Sigmoid colon (tissue), 6 donors: ENCODE measurements at regions not wholly inside any gene's neighbourhood (a gene's known extent, or its start where the extent isn't known, plus 50 kb on each side); places are given as distances from the start of the nearest gene placed in this dataset.
"Not testable (repeated sequence)": the region's sequence is repeated elsewhere in the genome, so short reads cannot be mapped to it uniquely, and the experiment has no call there.

Experiments
- DNase-seq: peaks from one replicate; pipeline ENCODE4 v3.0.0-alpha.2; 2019
- H3K27ac ChIP-seq, 4 donors: fragments of 200-600 bp; sonication (generic); one replicate each; pipeline ENCODE4 v1.5.1; 2016 to 2019; ENCODE audit warnings: mild to moderate bottlenecking in 1 of 4
- H3K27me3 ChIP-seq, 3 donors: fragments of 200-600 bp; sonication (generic); one replicate each; pipeline ENCODE4 v1.5.1; 2019; ENCODE audit warnings: mild to moderate bottlenecking in 1 of 3
- H3K36me3 ChIP-seq, 4 donors: fragments of 200-600 bp; sonication (generic); one replicate each; pipeline ENCODE4 v1.5.1; 2016 to 2019
- H3K4me1 ChIP-seq, 4 donors: fragments of 200-600 bp; sonication (generic); one replicate each; pipeline ENCODE4 v1.5.1; 2017 to 2019
- H3K4me3 ChIP-seq, 4 donors: fragments of 200-600 bp; sonication (generic); one replicate each; pipeline ENCODE4 v1.5.1; 2017 to 2019; ENCODE audit warnings: mild to moderate bottlenecking in 2 of 4, moderate library complexity in 1 of 4
- H3K9me3 ChIP-seq, 4 donors: fragments of 200-600 bp in 3 of 4; sonication (generic) in 3 of 4; one replicate each; pipeline versions ENCODE4 v1.5.1 to v1.6.1; 2013 to 2019
- EP300 ChIP-seq, 4 donors: sonication (generic); formaldehyde crosslinking; IDR thresholded peaks; one replicate each; pipeline ENCODE4 v1.6.1; 2017; ENCODE audit warnings: antibody characterized with exemption in 4 of 4
- POLR2A ChIP-seq, 2 donors: fragments of 450-650 bp; IDR thresholded peaks; one replicate each; pipeline ENCODE4 v1.6.1; 2016; ENCODE audit warnings: antibody characterized with exemption in 2 of 2, mild to moderate bottlenecking in 2 of 2, moderate library complexity in 2 of 2
- POLR2AphosphoS5 ChIP-seq, 4 donors: sonication (generic); formaldehyde crosslinking; IDR thresholded peaks; one replicate each; pipeline ENCODE4 v1.6.1; 2017; ENCODE audit warnings: antibody characterized with exemption in 4 of 4
- WGBS, 2 donors: extraction: QIAGEN DNeasy Blood & Tissue Kit; methylation state at CpG; one replicate each; pipeline ENCODE4 v1.1.7; 2013; 5-methylcytosine and 5-hydroxymethylcytosine counted together
- intact Hi-C: fragments of 100-400 bp; cut with DNase I; formaldehyde crosslinking; loops from one replicate; pipeline ENCODE4 v1.15.1; 2023
- TF ChIP-seq, protein P1 (sequence below), 4 experiments: fragments of 450-650 bp in 3 of 4; fragments of 200-600 bp in 1 of 4; IDR thresholded peaks; one replicate each; pipeline ENCODE4 v1.5.1; 2016 to 2019; ENCODE audit warnings: antibody characterized with exemption in 4 of 4, mild to moderate bottlenecking in 3 of 4, moderate library complexity in 2 of 4
- donor health status: healthy with polysubstance abuse.
- donor health status: healthy.

DNA sequence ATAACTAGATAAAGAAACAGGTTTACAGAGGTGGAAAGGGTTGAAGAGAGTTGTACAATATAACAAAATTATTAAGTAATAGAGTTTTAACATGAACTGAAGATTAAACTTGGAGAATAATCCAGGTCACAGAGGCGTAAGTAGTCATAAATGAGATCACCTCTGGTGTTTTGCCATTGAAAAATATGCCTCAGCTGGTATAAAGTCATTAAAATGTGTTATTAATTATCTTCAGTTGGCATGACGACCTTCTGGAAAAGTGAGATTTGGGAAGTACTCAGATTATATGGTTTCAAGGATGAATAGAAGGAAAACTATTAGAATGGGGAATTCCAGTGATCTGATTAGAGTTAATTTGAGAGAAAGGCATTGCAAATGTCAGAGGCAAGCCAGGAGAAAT is 237.5 kb upstream of the ANXA10 start:
- TF ChIP-seq EP300 (IDR thresholded peaks at IDR 0.05) (no peak), POLR2AphosphoS5 (IDR thresholded peaks at IDR 0.05) (no peak)
- Histone ChIP-seq H3K27ac (no peak overlapping the region), H3K4me3 (no peak overlapping the region), H3K4me1 (no peaks in the 10 kb centered on the region), H3K9me3 (no peaks in the 10 kb centered on the region), H3K27me3 (no peaks in the 10 kb centered on the region), H3K36me3 (no peaks in the 10 kb centered on the region)
- no peak for DNase-seq
- intact Hi-C loops, result no loop called here
- 48 to 70% methylated on average over 2 of the region's 2 CpGs for WGBS, 2 donors

DNA sequence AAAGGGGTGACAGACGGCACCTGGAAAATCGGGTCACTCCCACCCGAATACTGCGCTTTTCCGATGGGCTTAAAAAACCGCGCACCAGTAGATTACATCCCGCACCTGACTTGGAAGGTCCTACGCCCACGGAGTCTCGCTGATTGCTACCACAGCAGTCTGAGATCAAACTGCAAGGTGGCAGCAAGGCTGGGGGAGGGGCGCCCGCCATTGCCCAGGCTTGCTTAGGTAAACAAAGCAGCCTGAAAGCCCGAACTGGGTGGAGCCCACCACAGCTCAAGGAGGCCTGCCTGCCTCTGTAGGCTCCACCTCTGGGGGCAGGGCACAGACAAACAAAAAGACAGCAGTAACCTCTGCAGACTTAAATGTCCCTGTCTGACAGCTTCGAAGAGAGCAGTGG is 234.2 kb upstream of the ANXA10 start:
- H3K36me3 ChIP-seq, H3K4me3 ChIP-seq, H3K27me3 ChIP-seq, H3K27ac ChIP-seq, intact Hi-C loops, DNase-seq, H3K9me3 ChIP-seq, H3K4me1 ChIP-seq: not testable (repeated sequence)
- WGBS, 2 donors, result 78 to 86% methylated on average over 15 of the region's 15 CpGs

DNA sequence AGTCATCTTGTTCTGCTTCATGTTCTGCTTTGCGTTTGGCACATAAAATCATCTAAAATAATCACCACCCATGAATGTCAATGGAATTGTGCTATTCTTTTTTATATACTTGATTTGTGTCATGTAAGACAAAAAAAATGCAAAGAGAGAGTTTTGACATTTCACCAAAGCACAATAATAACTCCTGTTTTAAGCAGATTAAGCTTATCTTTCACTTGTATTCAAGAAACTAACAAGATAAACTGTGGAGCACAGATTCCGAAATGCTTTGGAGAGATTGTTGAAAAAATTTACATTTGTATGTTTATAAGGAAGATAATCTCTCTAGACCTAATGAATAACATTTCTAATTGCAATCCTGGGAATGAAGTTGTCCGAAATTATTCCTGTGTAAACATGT is 225.1 kb upstream of the ANXA10 start:
- H3K27me3 ChIP-seq, result no peaks in the 10 kb centered on the region
- no peaks in the 10 kb centered on the region for H3K9me3 ChIP-seq
- H3K4me3 ChIP-seq, result no peak overlapping the region
- H3K27ac ChIP-seq, result no peak overlapping the region
- no peaks in the 10 kb centered on the region for H3K4me1 ChIP-seq
- 45 to 75% methylated on average over 3 of the region's 3 CpGs for WGBS, 2 donors
- intact Hi-C loops, result no loop called here
- H3K36me3 ChIP-seq, result no peaks in the 10 kb centered on the region
- TF ChIP-seq POLR2A (IDR thresholded peaks at IDR 0.05), result no peak
- TF ChIP-seq, protein P1, sequence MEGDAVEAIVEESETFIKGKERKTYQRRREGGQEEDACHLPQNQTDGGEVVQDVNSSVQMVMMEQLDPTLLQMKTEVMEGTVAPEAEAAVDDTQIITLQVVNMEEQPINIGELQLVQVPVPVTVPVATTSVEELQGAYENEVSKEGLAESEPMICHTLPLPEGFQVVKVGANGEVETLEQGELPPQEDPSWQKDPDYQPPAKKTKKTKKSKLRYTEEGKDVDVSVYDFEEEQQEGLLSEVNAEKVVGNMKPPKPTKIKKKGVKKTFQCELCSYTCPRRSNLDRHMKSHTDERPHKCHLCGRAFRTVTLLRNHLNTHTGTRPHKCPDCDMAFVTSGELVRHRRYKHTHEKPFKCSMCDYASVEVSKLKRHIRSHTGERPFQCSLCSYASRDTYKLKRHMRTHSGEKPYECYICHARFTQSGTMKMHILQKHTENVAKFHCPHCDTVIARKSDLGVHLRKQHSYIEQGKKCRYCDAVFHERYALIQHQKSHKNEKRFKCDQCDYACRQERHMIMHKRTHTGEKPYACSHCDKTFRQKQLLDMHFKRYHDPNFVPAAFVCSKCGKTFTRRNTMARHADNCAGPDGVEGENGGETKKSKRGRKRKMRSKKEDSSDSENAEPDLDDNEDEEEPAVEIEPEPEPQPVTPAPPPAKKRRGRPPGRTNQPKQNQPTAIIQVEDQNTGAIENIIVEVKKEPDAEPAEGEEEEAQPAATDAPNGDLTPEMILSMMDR (IDR thresholded peaks at IDR 0.05), result no peak
- no peak for TF ChIP-seq EP300 (IDR thresholded peaks at IDR 0.05)
- no peak for TF ChIP-seq POLR2AphosphoS5 (IDR thresholded peaks at IDR 0.05)
- DNase-seq, result no peak

DNA sequence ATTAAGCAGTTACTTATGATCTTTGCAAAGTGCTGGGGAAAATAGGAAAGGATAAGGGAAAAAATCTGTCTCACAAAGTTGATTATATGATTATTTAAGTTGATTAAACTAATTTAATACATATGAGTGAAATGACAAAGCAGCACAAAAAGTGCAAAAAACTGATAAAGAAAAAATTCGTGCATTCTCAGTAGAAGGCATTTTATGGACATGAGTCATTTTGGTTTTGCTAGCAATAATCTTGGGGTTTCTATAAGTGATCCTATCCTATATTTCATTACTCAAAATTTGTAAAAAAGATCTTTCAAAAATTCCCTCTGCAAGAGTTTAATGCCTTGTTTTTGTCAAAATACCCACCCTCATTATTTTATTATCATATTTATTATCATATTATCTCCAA is 224.2 kb upstream of the ANXA10 start:
- Histone ChIP-seq H3K27ac (no peak overlapping the region), H3K36me3 (no peaks in the 10 kb centered on the region), H3K27me3 (no peaks in the 10 kb centered on the region), H3K4me1 (no peaks in the 10 kb centered on the region), H3K4me3 (no peak overlapping the region), H3K9me3 (no peaks in the 10 kb centered on the region)
- 25 to 69% methylated on average over 1 of the region's 1 CpG for WGBS, 2 donors
- no peak for DNase-seq
- intact Hi-C loops, result no loop called here
- TF ChIP-seq POLR2AphosphoS5 (IDR thresholded peaks at IDR 0.05), result no peak
- TF ChIP-seq, protein P1 (IDR thresholded peaks at IDR 0.05), result no peak
- no peak for TF ChIP-seq EP300 (IDR thresholded peaks at IDR 0.05)
- no peak for TF ChIP-seq POLR2A (IDR thresholded peaks at IDR 0.05)

DNA sequence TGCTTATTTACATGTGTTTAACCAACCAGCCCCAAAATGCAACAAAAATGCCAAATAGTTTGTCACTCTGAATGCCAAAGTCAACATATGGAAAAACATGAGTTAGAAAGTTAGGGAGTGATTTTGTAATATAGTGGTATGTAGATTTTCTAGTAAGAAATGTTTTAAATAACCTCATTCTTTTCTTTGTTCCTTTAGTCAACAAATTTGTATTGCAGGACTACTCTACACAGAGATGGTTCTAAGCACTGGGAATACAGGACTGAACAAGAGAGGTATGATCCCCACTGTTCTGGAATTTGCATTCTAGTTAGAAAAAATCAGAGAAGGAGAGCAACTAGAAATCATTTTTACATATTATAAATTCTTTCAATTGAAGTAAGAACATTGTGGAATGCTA is 218.8 kb upstream of the ANXA10 start:
- no peak for TF ChIP-seq POLR2AphosphoS5 (IDR thresholded peaks at IDR 0.05)
- TF ChIP-seq, protein P1 (IDR thresholded peaks at IDR 0.05), result no peak
- no peak for TF ChIP-seq EP300 (IDR thresholded peaks at IDR 0.05)
- no peak for TF ChIP-seq POLR2A (IDR thresholded peaks at IDR 0.05)
- no peaks in the 10 kb centered on the region for H3K27me3 ChIP-seq
- intact Hi-C loops, result no loop called here
- H3K36me3 ChIP-seq, result no peaks in the 10 kb centered on the region
- H3K4me1 ChIP-seq, result no peaks in the 10 kb centered on the region
- DNase-seq, result no peak
- no peak overlapping the region for H3K27ac ChIP-seq
- H3K4me3 ChIP-seq, result no peak overlapping the region
- H3K9me3 ChIP-seq, result no peaks in the 10 kb centered on the region

DNA sequence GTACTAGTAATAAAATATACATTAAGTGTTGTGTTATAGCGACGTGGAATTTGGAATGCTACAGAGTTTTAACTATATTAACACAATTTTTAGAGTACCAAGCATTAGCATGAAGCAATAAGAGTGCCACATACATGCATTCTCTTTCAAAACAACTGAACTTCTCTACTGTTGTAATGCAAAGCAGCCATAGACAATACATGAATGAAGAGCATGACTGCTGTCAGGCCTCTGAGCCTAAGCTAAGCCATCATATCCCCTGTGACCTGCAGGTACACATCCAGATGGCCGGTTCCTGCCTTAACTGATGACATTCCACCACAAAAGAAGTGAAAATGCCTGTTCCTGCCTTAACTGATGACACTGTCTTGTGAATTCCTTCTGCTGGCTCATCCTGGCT is 216.2 kb upstream of the ANXA10 start:
- H3K27ac ChIP-seq, H3K27me3 ChIP-seq, intact Hi-C loops, H3K4me3 ChIP-seq, H3K4me1 ChIP-seq, H3K36me3 ChIP-seq, DNase-seq, H3K9me3 ChIP-seq: not testable (repeated sequence)
- WGBS, 2 donors, result 84 to 94% methylated on average over 3 of the region's 3 CpGs

DNA sequence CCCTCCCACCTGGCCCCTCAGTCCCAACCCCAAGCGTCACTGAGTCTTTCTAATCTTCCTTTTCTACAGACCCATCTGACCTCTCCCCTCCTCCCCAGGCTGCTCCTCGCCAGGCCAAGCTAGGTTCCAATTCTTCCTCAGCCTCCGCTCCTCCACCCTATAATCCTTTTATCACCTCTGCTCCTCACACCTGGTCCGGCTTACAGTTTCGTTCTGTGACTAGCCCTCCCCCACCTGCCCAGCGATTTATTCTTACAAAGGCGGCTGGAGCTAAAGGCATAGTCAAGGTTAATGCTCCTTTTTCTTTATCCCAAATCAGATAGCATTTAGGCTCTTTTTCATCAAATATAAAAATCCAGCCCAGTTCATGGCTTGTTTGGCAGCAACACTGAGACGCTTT is 214.5 kb upstream of the ANXA10 start:
- intact Hi-C loops, DNase-seq, H3K4me3 ChIP-seq, H3K4me1 ChIP-seq, H3K9me3 ChIP-seq, H3K27me3 ChIP-seq, H3K36me3 ChIP-seq, H3K27ac ChIP-seq: not testable (repeated sequence)
- WGBS, 2 donors, result 68 to 84% methylated on average over 8 of the region's 8 CpGs
